IMR-90 (cell line): ENCODE measurements at regions not wholly inside any gene's neighbourhood (a gene's known extent, or its start where the extent isn't known, plus 50 kb on each side); places are given as distances from the start of the nearest gene placed in this dataset.

Experiments
- ATAC-seq: fragments of 200-7000 bp; cut with Tn5 transposase; 2 replicates; pipeline ENCODE4 v1.9.1; 2020; ENCODE audit warnings: low read depth, mild to moderate bottlenecking, moderate library complexity
- BruUV-seq: library from RNA; stranded (reverse); fragments of 400-500 nt; replicated peaks from 2 replicates; lab custom pipeline; 2021; lab: Mats Ljungman, UMichigan
- CTCF ChIA-PET: fragments of 300-600 bp; formaldehyde crosslinking; extraction: SDS; loops from one replicate; lab custom pipeline; 2021; ENCODE audit warnings: antibody characterized with exemption; lab: Yijun Ruan, JAX
- POLR2A ChIA-PET: fragments of 300-600 bp; sonication (Branson Sonifier 250); formaldehyde crosslinking; loops from one replicate; lab custom pipeline; 2022; ENCODE audit warnings: antibody characterized with exemption; ENCODE audit not compliant: unreplicated experiment; lab: Charles Lee
- DNase-seq: peaks from one replicate; pipeline ENCODE4 v3.0.0; 2013
- H2AFZ ChIP-seq: replicated peaks from 2 replicates; pipeline ENCODE3; 2013; ENCODE audit warnings: low read length, mild to moderate bottlenecking; ENCODE audit not compliant: poor library complexity
- H2AK5ac ChIP-seq: 2 replicates; pipeline ENCODE4 v1.6.1; 2013; ENCODE audit warnings: low read depth, low read length, inconsistent platforms
- H2AK9ac ChIP-seq: replicated peaks from 2 replicates; pipeline ENCODE3; 2013; ENCODE audit warnings: mild to moderate bottlenecking, low read depth, low read length, moderate library complexity; ENCODE audit not compliant: poor library complexity
- H2BK120ac ChIP-seq: 2 replicates; pipeline ENCODE4 v1.6.1; 2013; ENCODE audit warnings: low read depth, low read length, inconsistent platforms
- H2BK15ac ChIP-seq: 3 replicates; pipeline ENCODE4 v1.6.1; 2013; ENCODE audit warnings: low read depth, low read length, inconsistent platforms
- H2BK20ac ChIP-seq: 2 replicates; pipeline ENCODE4 v1.6.1; 2013; ENCODE audit warnings: low read depth, mild to moderate bottlenecking, inconsistent platforms, low read length, moderate library complexity
- H2BK5ac ChIP-seq: 2 replicates; pipeline ENCODE4 v1.6.1; 2013; ENCODE audit warnings: mild to moderate bottlenecking, low read depth, low read length, inconsistent platforms; ENCODE audit not compliant: poor library complexity, severe bottlenecking
- H3K14ac ChIP-seq: replicated peaks from 2 replicates; pipeline ENCODE4 v1.6.1; 2013; ENCODE audit warnings: low read depth, low read length, inconsistent platforms
- H3K18ac ChIP-seq: 2 replicates; pipeline ENCODE4 v1.6.1; 2013; ENCODE audit warnings: low read depth, low read length, control low read depth
- H3K23ac ChIP-seq: 2 replicates; pipeline ENCODE4 v1.6.1; 2013; ENCODE audit warnings: low read depth, low read length, inconsistent platforms
- H3K27ac ChIP-seq: 2 replicates; pipeline ENCODE4 v1.5.1; 2013; ENCODE audit warnings: mild to moderate bottlenecking, control low read depth, low read length; ENCODE audit not compliant: insufficient read depth
- H3K27me3 ChIP-seq: 2 replicates; pipeline ENCODE4 v1.6.1; 2013; ENCODE audit warnings: low read length; ENCODE audit not compliant: control insufficient read depth, insufficient read depth
- H3K36me3 ChIP-seq: 2 replicates; pipeline ENCODE4 v1.6.1; 2013; ENCODE audit warnings: low read length, mixed read lengths; ENCODE audit not compliant: control insufficient read depth, insufficient read depth
- H3K4ac ChIP-seq: 2 replicates; pipeline ENCODE4 v1.6.1; 2013; ENCODE audit warnings: low read depth, low read length, inconsistent platforms
- H3K4me1 ChIP-seq: 2 replicates; pipeline ENCODE4 v1.6.1; 2013; ENCODE audit warnings: low read length, mixed read lengths; ENCODE audit not compliant: control insufficient read depth, insufficient read depth
- H3K4me2 ChIP-seq: 2 replicates; pipeline ENCODE4 v1.6.1; 2013; ENCODE audit warnings: low read depth, mild to moderate bottlenecking, control low read depth, low read length, moderate library complexity
- H3K4me3 ChIP-seq: 2 replicates; pipeline ENCODE4 v1.5.1; 2013; ENCODE audit warnings: low read depth, mild to moderate bottlenecking, control low read depth, low read length, moderate library complexity; ENCODE audit not compliant: insufficient read depth
- H3K56ac ChIP-seq: 2 replicates; pipeline ENCODE4 v1.6.1; 2013; ENCODE audit warnings: low read length, inconsistent platforms; ENCODE audit not compliant: insufficient read depth; ENCODE audit errors: extremely low read depth
- H3K79me1 ChIP-seq, 2 experiments: 2 replicates each; pipeline ENCODE4 v1.6.1; 2013; ENCODE audit warnings: low read length in 2 of 2, inconsistent platforms in 1 of 2, low read depth in 1 of 2
- H3K9ac ChIP-seq: 2 replicates; pipeline ENCODE4 v1.6.1; 2013; ENCODE audit warnings: low read depth, low read length, control low read depth
- H3K9me1 ChIP-seq: 2 replicates; pipeline ENCODE4 v1.6.1; 2013; ENCODE audit warnings: low read length, inconsistent platforms; ENCODE audit not compliant: insufficient read depth
- H3K9me3 ChIP-seq: 2 replicates; pipeline ENCODE4 v1.6.1; 2013; ENCODE audit warnings: low read length; ENCODE audit not compliant: control insufficient read depth, insufficient read depth
- H4K20me1 ChIP-seq: 2 replicates; pipeline ENCODE4 v1.6.1; 2013; ENCODE audit warnings: low read length, inconsistent platforms; ENCODE audit not compliant: insufficient read depth
- H4K5ac ChIP-seq: 2 replicates; pipeline ENCODE4 v1.6.1; 2013; ENCODE audit warnings: mild to moderate bottlenecking, low read depth, low read length, control low read depth
- H4K8ac ChIP-seq, 2 experiments: 2 replicates each; pipeline ENCODE4 v1.6.1; 2013; ENCODE audit warnings: low read depth in 2 of 2, low read length in 2 of 2, control low read depth in 1 of 2, inconsistent platforms in 1 of 2
- H4K91ac ChIP-seq: 2 replicates; pipeline ENCODE4 v1.6.1; 2013; ENCODE audit warnings: low read depth, low read length, inconsistent platforms; ENCODE audit not compliant: insufficient read depth
- BHLHE40 ChIP-seq: fragments of 150-350 bp; IDR thresholded peaks from 2 replicates; pipeline ENCODE4 v1.6.1; 2016; ENCODE audit warnings: mild to moderate bottlenecking, low read depth, low read length
- CEBPB ChIP-seq: IDR thresholded peaks from 2 replicates; pipeline ENCODE4 v1.6.1; 2012; ENCODE audit warnings: low read depth, low read length, improper control_type of control experiment
- CHD1 ChIP-seq: IDR thresholded peaks from 2 replicates; pipeline ENCODE4 v1.6.1; 2012; ENCODE audit warnings: low read depth, low read length, improper control_type of control experiment
- FOS ChIP-seq: fragments of 150-350 bp; IDR thresholded peaks from 2 replicates; pipeline ENCODE4 v1.6.1; 2016; ENCODE audit warnings: low read depth, low read length
- MAFK ChIP-seq: IDR thresholded peaks from 2 replicates; pipeline ENCODE4 v1.6.1; 2012; ENCODE audit warnings: low read depth, low read length, improper control_type of control experiment
- MAZ ChIP-seq: IDR thresholded peaks from 2 replicates; pipeline ENCODE4 v1.6.1; 2012; ENCODE audit warnings: low read depth, mild to moderate bottlenecking, low read length, improper control_type of control experiment, moderate library complexity, borderline replicate concordance
- MXI1 ChIP-seq: IDR thresholded peaks from 2 replicates; pipeline ENCODE4 v1.6.1; 2012; ENCODE audit warnings: low read depth, mild to moderate bottlenecking, low read length, moderate library complexity, borderline replicate concordance
- NFE2L2 ChIP-seq: fragments of 150-350 bp; IDR thresholded peaks from 2 replicates; pipeline ENCODE4 v1.6.1; 2016; ENCODE audit warnings: low read depth, mild to moderate bottlenecking, low read length
- POLR2A ChIP-seq: IDR thresholded peaks from 2 replicates; pipeline ENCODE4 v1.6.1; 2012; ENCODE audit warnings: mild to moderate bottlenecking, low read depth, low read length
- RAD21 ChIP-seq: IDR thresholded peaks from 2 replicates; pipeline ENCODE4 v1.6.1; 2012; ENCODE audit warnings: low read length, improper control_type of control experiment
- RCOR1 ChIP-seq: IDR thresholded peaks from 2 replicates; pipeline ENCODE4 v1.6.1; 2012; ENCODE audit warnings: mild to moderate bottlenecking, low read length, improper control_type of control experiment; ENCODE audit not compliant: insufficient replicate concordance
- RFX5 ChIP-seq: IDR thresholded peaks from 2 replicates; pipeline ENCODE4 v1.8.0; 2012; ENCODE audit warnings: low read depth, mild to moderate bottlenecking, low read length, moderate library complexity
- SMC3 ChIP-seq: fragments of 150-350 bp; IDR thresholded peaks from 2 replicates; pipeline ENCODE4 v1.6.1; 2016; ENCODE audit warnings: low read depth, mild to moderate bottlenecking, antibody characterized with exemption, low read length, moderate library complexity
- WGBS, 2 experiments: methylation state at CpG; one replicate each; pipeline versions ENCODE4 v1.1.5 to v1.1.7; 2013; ENCODE audit warnings: missing lambda C conversion rate in 2 of 2; ENCODE audit not compliant: insufficient read length in 1 of 2; ENCODE audit errors: extremely low coverage in 2 of 2; 5-methylcytosine and 5-hydroxymethylcytosine counted together
- dilution Hi-C: fragments of 300-500 bp; cut with HindIII; formaldehyde crosslinking; loops from one replicate; pipeline ENCODE4 v1.14.3; 2018; ENCODE audit warnings: low sequenced_read_pairs; ENCODE audit not compliant: unreplicated experiment
- in situ Hi-C: fragments of 300-500 bp; cut with MboI; formaldehyde crosslinking; loops from 3 replicates; pipeline ENCODE4 v1.14.3; 2019; ENCODE audit warnings: low sequenced_read_pairs, inconsistent platforms, mixed read lengths
- intact Hi-C: fragments of 100-400 bp; cut with micrococcal nuclease; formaldehyde crosslinking; loops from 2 replicates; pipeline ENCODE4 v1.10.0; 2022
- TF ChIP-seq, protein P1 (sequence below): fragments of 150-350 bp; IDR thresholded peaks from 2 replicates; pipeline ENCODE4 v1.6.1; 2017; ENCODE audit warnings: mild to moderate bottlenecking, antibody characterized with exemption, low read length, low read depth
- TF ChIP-seq, protein P2 (sequence below): fragments of 150-350 bp; IDR thresholded peaks from 2 replicates; pipeline ENCODE4 v1.6.1; 2016; ENCODE audit warnings: low read depth, mild to moderate bottlenecking, low read length, moderate library complexity, borderline replicate concordance
- TF ChIP-seq, protein P3 (sequence below): conservative IDR thresholded peaks from 2 replicates; pipeline ENCODE4 v1.5.1; 2012; ENCODE audit warnings: mild to moderate bottlenecking, low read depth, low read length, improper control_type of control experiment

DNA sequence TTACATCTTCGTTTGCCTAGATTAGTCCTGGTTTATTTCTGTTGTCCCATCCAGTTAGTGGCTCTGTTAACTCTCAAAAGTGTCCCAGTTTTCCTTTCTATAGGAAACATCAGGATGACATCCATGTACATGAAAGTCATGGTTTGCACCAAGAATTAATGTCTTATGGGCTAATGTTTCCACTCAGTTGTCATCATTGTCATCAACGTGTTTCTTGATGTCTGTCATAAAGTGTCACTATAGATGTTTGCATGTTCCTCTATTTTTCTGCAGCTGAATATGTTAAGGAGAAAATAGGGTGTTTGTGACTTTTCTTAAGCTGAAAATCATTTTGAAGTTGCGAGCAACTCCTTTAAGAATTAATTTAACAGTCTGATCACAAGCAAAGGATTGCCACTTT, 567.0 kb downstream of the TMEM114 start:
- Histone ChIP-seq H4K8ac (no peak overlapping the region), H2AFZ (no peak overlapping the region), H4K5ac (no peak overlapping the region), H3K4me2 (no peak overlapping the region), H3K4me3 (no peak overlapping the region), H2BK15ac (no peak overlapping the region), H3K9me3 (0 out of 2 replicates have a peak, but pooled peaks cover 4% of the 10 kb centered on the region), H3K36me3 (no peaks in the 10 kb centered on the region), H3K14ac (no peak overlapping the region), H2AK5ac (no peak overlapping the region), H2BK5ac (no peak overlapping the region), H4K91ac (no peak overlapping the region), H2AK9ac (no peak overlapping the region), H3K23ac (no peak overlapping the region), H2BK20ac (no peak overlapping the region), H4K20me1 (no peaks in the 10 kb centered on the region), H3K9me1 (no peaks in the 10 kb centered on the region), H3K18ac (no peak overlapping the region), H3K27ac (no peak overlapping the region), H3K9ac (no peak overlapping the region), H2BK120ac (no peak overlapping the region), H3K4me1 (no peaks in the 10 kb centered on the region), H3K79me1 (no peaks in the 10 kb centered on the region), H3K27me3 (no peaks in the 10 kb centered on the region), H3K56ac (no peak overlapping the region), H3K4ac (no peak overlapping the region)
- in situ Hi-C loops = no loop called here
- ATAC-seq (no peak), DNase-seq (no peak)
- ChIA-PET CTCF (no interaction called here), POLR2A (no interaction called here)
- no CpG with 5 or more reads among the region's 3 CpGs for WGBS, 2 experiments
- intact Hi-C loops = no loop called here
- no TSS peak for BruUV-seq
- TF ChIP-seq POLR2A = no peak
- TF ChIP-seq SMC3 = no peak
- TF ChIP-seq FOS = no peak
- no peak for TF ChIP-seq NFE2L2
- no peak for TF ChIP-seq MXI1
- TF ChIP-seq, protein P1, sequence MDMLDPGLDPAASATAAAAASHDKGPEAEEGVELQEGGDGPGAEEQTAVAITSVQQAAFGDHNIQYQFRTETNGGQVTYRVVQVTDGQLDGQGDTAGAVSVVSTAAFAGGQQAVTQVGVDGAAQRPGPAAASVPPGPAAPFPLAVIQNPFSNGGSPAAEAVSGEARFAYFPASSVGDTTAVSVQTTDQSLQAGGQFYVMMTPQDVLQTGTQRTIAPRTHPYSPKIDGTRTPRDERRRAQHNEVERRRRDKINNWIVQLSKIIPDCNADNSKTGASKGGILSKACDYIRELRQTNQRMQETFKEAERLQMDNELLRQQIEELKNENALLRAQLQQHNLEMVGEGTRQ = no peak
- TF ChIP-seq RFX5 = no peak
- no peak for TF ChIP-seq MAZ
- TF ChIP-seq, protein P2, sequence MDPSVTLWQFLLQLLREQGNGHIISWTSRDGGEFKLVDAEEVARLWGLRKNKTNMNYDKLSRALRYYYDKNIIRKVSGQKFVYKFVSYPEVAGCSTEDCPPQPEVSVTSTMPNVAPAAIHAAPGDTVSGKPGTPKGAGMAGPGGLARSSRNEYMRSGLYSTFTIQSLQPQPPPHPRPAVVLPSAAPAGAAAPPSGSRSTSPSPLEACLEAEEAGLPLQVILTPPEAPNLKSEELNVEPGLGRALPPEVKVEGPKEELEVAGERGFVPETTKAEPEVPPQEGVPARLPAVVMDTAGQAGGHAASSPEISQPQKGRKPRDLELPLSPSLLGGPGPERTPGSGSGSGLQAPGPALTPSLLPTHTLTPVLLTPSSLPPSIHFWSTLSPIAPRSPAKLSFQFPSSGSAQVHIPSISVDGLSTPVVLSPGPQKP = no peak
- TF ChIP-seq RCOR1 = no peak
- no peak for TF ChIP-seq CHD1
- TF ChIP-seq, protein P3, sequence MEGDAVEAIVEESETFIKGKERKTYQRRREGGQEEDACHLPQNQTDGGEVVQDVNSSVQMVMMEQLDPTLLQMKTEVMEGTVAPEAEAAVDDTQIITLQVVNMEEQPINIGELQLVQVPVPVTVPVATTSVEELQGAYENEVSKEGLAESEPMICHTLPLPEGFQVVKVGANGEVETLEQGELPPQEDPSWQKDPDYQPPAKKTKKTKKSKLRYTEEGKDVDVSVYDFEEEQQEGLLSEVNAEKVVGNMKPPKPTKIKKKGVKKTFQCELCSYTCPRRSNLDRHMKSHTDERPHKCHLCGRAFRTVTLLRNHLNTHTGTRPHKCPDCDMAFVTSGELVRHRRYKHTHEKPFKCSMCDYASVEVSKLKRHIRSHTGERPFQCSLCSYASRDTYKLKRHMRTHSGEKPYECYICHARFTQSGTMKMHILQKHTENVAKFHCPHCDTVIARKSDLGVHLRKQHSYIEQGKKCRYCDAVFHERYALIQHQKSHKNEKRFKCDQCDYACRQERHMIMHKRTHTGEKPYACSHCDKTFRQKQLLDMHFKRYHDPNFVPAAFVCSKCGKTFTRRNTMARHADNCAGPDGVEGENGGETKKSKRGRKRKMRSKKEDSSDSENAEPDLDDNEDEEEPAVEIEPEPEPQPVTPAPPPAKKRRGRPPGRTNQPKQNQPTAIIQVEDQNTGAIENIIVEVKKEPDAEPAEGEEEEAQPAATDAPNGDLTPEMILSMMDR = no peak
- no peak for TF ChIP-seq MAFK
- no peak for TF ChIP-seq RAD21
- TF ChIP-seq BHLHE40 = no peak
- no peak for TF ChIP-seq CEBPB
- dilution Hi-C loops = no loop called here
